ENCODE measurements at regions not wholly inside any gene's neighbourhood (a gene's known extent, or its start where the extent isn't known, plus 50 kb on each side); places are given as distances from the start of the nearest gene placed in this dataset.
"Not testable (repeated sequence)": the region's sequence is repeated elsewhere in the genome, so short reads cannot be mapped to it uniquely, and the experiment has no call there.

DNA sequence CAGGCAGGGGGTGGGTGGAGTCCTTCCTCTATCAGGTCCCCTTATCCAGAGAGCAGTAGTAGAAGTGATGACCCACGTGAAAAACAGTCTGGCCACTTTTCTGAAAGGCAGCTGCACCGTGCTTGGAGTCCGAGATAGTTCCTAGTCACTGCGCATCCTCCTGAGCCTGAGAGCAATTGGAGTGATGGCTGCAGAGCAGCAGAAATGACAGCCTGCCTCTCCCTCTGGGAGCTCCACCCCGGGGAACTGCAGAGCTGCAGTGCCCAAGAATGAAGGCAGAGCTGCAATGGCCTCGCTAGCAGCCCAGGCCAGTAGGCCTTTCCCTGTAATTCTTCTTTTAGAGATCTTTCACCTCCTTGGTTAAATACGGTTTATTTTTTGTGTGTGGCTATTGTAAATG is 82.6 kb downstream of the CETN3 start:
- TF ChIP-seq POLR2AphosphoS5 (IDR thresholded peaks at IDR 0.05; ENCODE audit: low read depth, low read length) = no peak
- TF ChIP-seq, protein P1, sequence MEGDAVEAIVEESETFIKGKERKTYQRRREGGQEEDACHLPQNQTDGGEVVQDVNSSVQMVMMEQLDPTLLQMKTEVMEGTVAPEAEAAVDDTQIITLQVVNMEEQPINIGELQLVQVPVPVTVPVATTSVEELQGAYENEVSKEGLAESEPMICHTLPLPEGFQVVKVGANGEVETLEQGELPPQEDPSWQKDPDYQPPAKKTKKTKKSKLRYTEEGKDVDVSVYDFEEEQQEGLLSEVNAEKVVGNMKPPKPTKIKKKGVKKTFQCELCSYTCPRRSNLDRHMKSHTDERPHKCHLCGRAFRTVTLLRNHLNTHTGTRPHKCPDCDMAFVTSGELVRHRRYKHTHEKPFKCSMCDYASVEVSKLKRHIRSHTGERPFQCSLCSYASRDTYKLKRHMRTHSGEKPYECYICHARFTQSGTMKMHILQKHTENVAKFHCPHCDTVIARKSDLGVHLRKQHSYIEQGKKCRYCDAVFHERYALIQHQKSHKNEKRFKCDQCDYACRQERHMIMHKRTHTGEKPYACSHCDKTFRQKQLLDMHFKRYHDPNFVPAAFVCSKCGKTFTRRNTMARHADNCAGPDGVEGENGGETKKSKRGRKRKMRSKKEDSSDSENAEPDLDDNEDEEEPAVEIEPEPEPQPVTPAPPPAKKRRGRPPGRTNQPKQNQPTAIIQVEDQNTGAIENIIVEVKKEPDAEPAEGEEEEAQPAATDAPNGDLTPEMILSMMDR (IDR thresholded peaks at IDR 0.05) = no peak
- TF ChIP-seq SIN3A (IDR thresholded peaks at IDR 0.05; ENCODE audit: borderline replicate concordance, insufficient read depth, low read depth, low read length) = no peak
- ATAC-seq = no peak
- no peak for DNase-seq (ENCODE audit: low read depth, low spot score)
- in situ Hi-C loops (cut with HindIII; ENCODE audit: low pct_unique_long_range_greater_than_20kb, low sequenced_read_pairs) = no loop called here
- H3K27me3 ChIP-seq (ENCODE audit: control insufficient read depth, insufficient read depth, low read length) = no peaks in the 10 kb centered on the region
- ChIA-PET POLR2A (no interaction called here), CTCF (no interaction called here)
- no peak overlapping the region for H3K4me3 ChIP-seq (ENCODE audit: low read depth in 2 of 2, low read length in 2 of 2)
- no peaks in the 10 kb centered on the region for H3K4me1 ChIP-seq (ENCODE audit: control insufficient read depth, insufficient read depth, low read length)
- intact Hi-C loops (cut with micrococcal nuclease; ENCODE audit: unreplicated experiment) = no loop called here
- H3K9me3 ChIP-seq (ENCODE audit: control insufficient read depth, insufficient read depth, low read depth, low read length) = no peaks in the 10 kb centered on the region
- no peaks in the 10 kb centered on the region for H3K36me3 ChIP-seq (ENCODE audit: control insufficient read depth, insufficient read depth, low read length)
- H3K27ac ChIP-seq (ENCODE audit: low read length) = no peak overlapping the region
- BruUV-seq (replicated peaks) = no TSS peak

DNA sequence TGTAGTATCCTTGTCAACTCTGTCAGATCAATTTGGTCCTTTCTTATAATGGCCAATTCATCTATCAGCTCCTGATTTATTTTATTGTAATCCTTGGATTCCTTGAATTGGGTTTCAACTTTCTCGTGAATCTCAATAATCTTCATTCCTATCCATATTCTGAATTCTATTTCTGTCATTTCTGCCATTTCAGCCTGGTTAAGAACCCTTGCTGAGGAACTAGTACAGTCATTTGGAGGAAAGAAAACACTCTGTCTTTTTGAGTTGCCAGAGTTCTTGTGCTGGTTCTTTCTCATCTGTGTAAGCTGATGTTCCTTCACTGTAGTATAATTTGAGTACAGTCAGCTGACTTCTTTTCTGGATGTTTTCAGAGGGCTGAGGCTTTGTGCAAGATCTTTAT is 84.5 kb downstream of the CETN3 start:
- no peaks in the 10 kb centered on the region for H3K4me1 ChIP-seq (ENCODE audit: control insufficient read depth, insufficient read depth, low read length)
- H3K27me3 ChIP-seq (ENCODE audit: control insufficient read depth, insufficient read depth, low read length) = no peaks in the 10 kb centered on the region
- H3K9me3 ChIP-seq (ENCODE audit: control insufficient read depth, insufficient read depth, low read depth, low read length) = no peaks in the 10 kb centered on the region
- CTCF ChIA-PET = no interaction called here
- BruUV-seq (replicated peaks) = no TSS peak
- TF ChIP-seq, protein P2, sequence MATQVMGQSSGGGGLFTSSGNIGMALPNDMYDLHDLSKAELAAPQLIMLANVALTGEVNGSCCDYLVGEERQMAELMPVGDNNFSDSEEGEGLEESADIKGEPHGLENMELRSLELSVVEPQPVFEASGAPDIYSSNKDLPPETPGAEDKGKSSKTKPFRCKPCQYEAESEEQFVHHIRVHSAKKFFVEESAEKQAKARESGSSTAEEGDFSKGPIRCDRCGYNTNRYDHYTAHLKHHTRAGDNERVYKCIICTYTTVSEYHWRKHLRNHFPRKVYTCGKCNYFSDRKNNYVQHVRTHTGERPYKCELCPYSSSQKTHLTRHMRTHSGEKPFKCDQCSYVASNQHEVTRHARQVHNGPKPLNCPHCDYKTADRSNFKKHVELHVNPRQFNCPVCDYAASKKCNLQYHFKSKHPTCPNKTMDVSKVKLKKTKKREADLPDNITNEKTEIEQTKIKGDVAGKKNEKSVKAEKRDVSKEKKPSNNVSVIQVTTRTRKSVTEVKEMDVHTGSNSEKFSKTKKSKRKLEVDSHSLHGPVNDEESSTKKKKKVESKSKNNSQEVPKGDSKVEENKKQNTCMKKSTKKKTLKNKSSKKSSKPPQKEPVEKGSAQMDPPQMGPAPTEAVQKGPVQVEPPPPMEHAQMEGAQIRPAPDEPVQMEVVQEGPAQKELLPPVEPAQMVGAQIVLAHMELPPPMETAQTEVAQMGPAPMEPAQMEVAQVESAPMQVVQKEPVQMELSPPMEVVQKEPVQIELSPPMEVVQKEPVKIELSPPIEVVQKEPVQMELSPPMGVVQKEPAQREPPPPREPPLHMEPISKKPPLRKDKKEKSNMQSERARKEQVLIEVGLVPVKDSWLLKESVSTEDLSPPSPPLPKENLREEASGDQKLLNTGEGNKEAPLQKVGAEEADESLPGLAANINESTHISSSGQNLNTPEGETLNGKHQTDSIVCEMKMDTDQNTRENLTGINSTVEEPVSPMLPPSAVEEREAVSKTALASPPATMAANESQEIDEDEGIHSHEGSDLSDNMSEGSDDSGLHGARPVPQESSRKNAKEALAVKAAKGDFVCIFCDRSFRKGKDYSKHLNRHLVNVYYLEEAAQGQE (IDR thresholded peaks at IDR 0.05; ENCODE audit: insufficient read depth in 1 of 2, low read depth in 2 of 2, low read length in 1 of 2) = no peak
- TF ChIP-seq SIN3A (IDR thresholded peaks at IDR 0.05; ENCODE audit: borderline replicate concordance, insufficient read depth, low read depth, low read length) = no peak
- TF ChIP-seq, protein P1 (IDR thresholded peaks at IDR 0.05) = no peak
- no peak for TF ChIP-seq TCF7L2 (IDR thresholded peaks at IDR 0.05; ENCODE audit: low read depth, low read length)
- no peak for TF ChIP-seq POLR2AphosphoS5 (IDR thresholded peaks at IDR 0.05; ENCODE audit: low read depth, low read length)
- no peak for ATAC-seq
- DNase-seq (ENCODE audit: low read depth, low spot score) = no peak
- H3K4me3 ChIP-seq (ENCODE audit: low read depth in 2 of 2, low read length in 2 of 2) = no peak overlapping the region
- intact Hi-C loops (cut with micrococcal nuclease; ENCODE audit: unreplicated experiment) (no loop called here), in situ Hi-C loops (cut with HindIII; ENCODE audit: low pct_unique_long_range_greater_than_20kb, low sequenced_read_pairs) (no loop called here)
- POLR2A ChIA-PET = no interaction called here
- no peak overlapping the region for H3K27ac ChIP-seq (ENCODE audit: low read length)
- no peaks in the 10 kb centered on the region for H3K36me3 ChIP-seq (ENCODE audit: control insufficient read depth, insufficient read depth, low read length)

DNA sequence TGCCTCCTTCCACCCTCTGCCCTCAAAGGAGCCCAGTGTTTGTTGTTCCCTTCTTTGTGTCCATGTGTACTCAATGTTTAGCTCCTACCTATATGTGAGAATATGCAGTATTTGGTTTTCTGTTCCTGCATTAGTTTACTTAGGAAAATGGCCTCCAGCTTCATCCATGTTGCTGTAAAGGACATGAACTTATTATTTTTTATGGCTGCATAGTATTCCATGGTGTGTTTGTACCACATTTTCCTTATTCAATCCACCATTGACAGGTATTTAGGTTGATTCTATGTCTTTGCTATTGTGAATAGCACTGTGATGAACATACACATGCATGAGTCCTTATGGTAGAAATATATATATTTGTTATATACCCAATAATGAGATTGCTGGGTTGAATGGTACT is 89.2 kb downstream of the CETN3 start:
- ATAC-seq; H3K36me3 ChIP-seq (ENCODE audit: control insufficient read depth, insufficient read depth, low read length); POLR2A ChIA-PET; intact Hi-C loops (cut with micrococcal nuclease; ENCODE audit: unreplicated experiment); H3K27me3 ChIP-seq (ENCODE audit: control insufficient read depth, insufficient read depth, low read length); H3K4me1 ChIP-seq (ENCODE audit: control insufficient read depth, insufficient read depth, low read length); H3K27ac ChIP-seq (ENCODE audit: low read length); in situ Hi-C loops (cut with HindIII; ENCODE audit: low pct_unique_long_range_greater_than_20kb, low sequenced_read_pairs); H3K9me3 ChIP-seq (ENCODE audit: control insufficient read depth, insufficient read depth, low read depth, low read length); DNase-seq (ENCODE audit: low read depth, low spot score); CTCF ChIA-PET; H3K4me3 ChIP-seq (ENCODE audit: low read depth in 2 of 2, low read length in 2 of 2); BruUV-seq (replicated peaks): not testable (repeated sequence)
